Stimulated activated CD4-positive, alpha-beta T cell treated with anti-CD3 and anti-CD28 coated beads, Interleukin-12 subunit alpha, Interleukin-12 subunit beta, amount 100 ng/mL, for 24 hours (primary cell): ENCODE measurements at regions not wholly inside any gene's neighbourhood (a gene's known extent, or its start where the extent isn't known, plus 50 kb on each side); places are given as distances from the start of the nearest gene placed in this dataset.
"Not testable (repeated sequence)": the region's sequence is repeated elsewhere in the genome, so short reads cannot be mapped to it uniquely, and the experiment has no call there.

ENCODE experiments used
- DNase-seq, 2 experiments: peaks; one replicate each; pipeline ENCODE4 v3.0.0-alpha.2; 2020; ENCODE audit warnings: low read depth in 2 of 2

GRCh38 chr2:34831096-34831495, 1232.0 kb upstream of the FAM98A start:
- DNase-seq: no peak

- no peak for DNase-seq
Observed at GRCh38 chr2:34828481-34828880, 1229.4 kb upstream of the FAM98A start.

- no peak for DNase-seq
Observed at GRCh38 chr2:34827398-34827797, 1228.3 kb upstream of the FAM98A start.

GRCh38 chr2:34825686-34826085, 1226.6 kb upstream of the FAM98A start:
- DNase-seq: no peak

- DNase-seq: no peak
Observed at GRCh38 chr2:34822616-34823015, 1223.5 kb upstream of the FAM98A start.

- DNase-seq: no peak
Observed at GRCh38 chr2:34815052-34815741, 1216.1 kb upstream of the FAM98A start.

- DNase-seq: no peak
Observed at GRCh38 chr2:34810456-34810855, 1211.4 kb upstream of the FAM98A start.

- no peak for DNase-seq
Observed at GRCh38 chr2:34808426-34808825, 1209.3 kb upstream of the FAM98A start.

- DNase-seq: no peak
Observed at GRCh38 chr2:34806891-34807290, 1207.8 kb upstream of the FAM98A start.

GRCh38 chr2:34806396-34806795, 1207.3 kb upstream of the FAM98A start:
- DNase-seq: no peak

- no peak for DNase-seq
Observed at GRCh38 chr2:34799556-34799955, 1200.5 kb upstream of the FAM98A start.

GRCh38 chr2:34795586-34795985, 1196.5 kb upstream of the FAM98A start:
- DNase-seq: not testable (repeated sequence)

- no peak for DNase-seq
Observed at GRCh38 chr2:34789169-34789568, 1190.1 kb upstream of the FAM98A start.

GRCh38 chr2:34787341-34787740, 1188.2 kb upstream of the FAM98A start:
- DNase-seq: no peak

- DNase-seq: no peak
Observed at GRCh38 chr2:34785206-34785785, 1186.2 kb upstream of the FAM98A start.

GRCh38 chr2:34784701-34785100, 1185.6 kb upstream of the FAM98A start:
- DNase-seq: no peak

- DNase-seq: not testable (repeated sequence)
Observed at GRCh38 chr2:34750742-34751141, 1151.6 kb upstream of the FAM98A start.

GRCh38 chr2:34747643-34748042, 1148.5 kb upstream of the FAM98A start:
- DNase-seq: no peak

GRCh38 chr2:34738691-34739090, 1139.6 kb upstream of the FAM98A start:
- DNase-seq: no peak

GRCh38 chr2:34737146-34737545, 1138.0 kb upstream of the FAM98A start:
- no peak for DNase-seq

- DNase-seq: no peak
Observed at GRCh38 chr2:34736482-34736881, 1137.4 kb upstream of the FAM98A start.

GRCh38 chr2:34734662-34735061, 1135.6 kb upstream of the FAM98A start:
- no peak for DNase-seq

- DNase-seq: no peak
Observed at GRCh38 chr2:34734042-34734441, 1134.9 kb upstream of the FAM98A start.

GRCh38 chr2:34731292-34731691, 1132.2 kb upstream of the FAM98A start:
- no peak for DNase-seq
